Daoy (cell line): ENCODE measurements at regions not wholly inside any gene's neighbourhood (a gene's known extent, or its start where the extent isn't known, plus 50 kb on each side); places are given as distances from the start of the nearest gene placed in this dataset.
"Not testable (repeated sequence)": the region's sequence is repeated elsewhere in the genome, so short reads cannot be mapped to it uniquely, and the experiment has no call there.

Experiments
- DNase-seq: peaks from one replicate; pipeline ENCODE4 v3.0.0-alpha.2; 2015; ENCODE audit warnings: low read depth

DNA sequence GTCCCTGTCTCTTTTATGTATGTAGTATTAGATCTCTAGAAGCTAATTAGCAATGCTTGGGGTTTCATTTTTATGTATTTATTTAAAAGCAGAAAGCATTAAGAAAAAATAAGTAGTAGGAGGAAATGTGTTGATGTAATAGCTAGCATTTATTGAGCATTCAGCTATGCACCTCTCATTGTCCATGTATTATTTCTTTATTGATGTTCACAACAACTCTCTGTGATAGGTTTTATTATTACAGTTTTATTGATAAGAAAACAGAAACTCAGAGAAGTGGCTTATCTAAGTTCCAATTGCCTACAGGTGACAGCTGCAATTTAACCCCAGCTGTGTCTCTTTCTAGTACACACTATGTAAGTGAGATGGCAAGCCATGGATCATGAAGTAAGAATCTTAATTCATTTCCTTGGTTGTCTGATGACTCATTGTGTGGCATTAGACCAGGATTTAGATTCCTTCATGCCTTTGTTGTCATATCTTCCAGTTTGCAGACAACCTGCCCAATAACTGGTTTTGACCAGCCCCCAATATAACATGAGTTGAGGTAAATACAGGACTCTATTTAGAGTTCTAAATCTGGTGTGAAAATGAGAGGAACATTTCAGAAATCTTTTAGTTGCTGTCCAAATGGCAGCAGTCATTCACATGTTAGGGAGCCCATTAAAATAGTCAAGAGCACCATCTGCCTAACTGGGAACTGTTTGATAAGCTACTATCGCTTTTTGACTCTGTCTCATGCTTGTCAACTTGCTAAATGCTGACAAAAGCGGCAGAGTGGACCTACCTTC, 170.8 kb upstream of the PHACTR1 start:
- DNase-seq = peak; percentile 87

DNA sequence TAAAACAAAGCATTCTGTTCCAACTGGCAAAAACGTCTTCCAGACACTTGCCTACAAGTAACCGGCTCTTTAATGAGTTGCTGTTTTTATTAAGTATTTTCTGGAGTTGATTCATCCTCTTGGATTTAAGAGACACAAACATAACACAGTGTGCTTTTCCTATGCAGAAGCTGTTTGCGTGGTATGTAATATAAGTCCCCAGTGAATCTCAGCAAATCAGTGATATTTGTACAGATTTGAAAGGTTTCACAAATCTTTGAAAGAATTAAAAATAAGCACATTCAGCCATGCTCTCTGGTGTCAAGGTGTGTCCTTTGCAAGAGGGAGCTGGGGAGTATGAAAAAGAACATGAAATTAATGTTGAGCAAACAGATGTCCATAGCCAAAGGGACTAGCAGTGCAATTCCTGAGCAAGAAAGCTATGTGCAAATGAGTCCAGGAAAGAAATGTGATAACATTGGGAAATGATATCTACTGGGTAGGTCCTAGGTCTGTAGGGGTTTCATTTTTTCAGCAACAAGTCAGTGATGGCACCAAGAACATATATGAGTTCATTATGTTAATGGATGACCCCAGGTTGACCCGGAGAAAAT, 170.1 kb upstream of the PHACTR1 start:
- DNase-seq = no peak

DNA sequence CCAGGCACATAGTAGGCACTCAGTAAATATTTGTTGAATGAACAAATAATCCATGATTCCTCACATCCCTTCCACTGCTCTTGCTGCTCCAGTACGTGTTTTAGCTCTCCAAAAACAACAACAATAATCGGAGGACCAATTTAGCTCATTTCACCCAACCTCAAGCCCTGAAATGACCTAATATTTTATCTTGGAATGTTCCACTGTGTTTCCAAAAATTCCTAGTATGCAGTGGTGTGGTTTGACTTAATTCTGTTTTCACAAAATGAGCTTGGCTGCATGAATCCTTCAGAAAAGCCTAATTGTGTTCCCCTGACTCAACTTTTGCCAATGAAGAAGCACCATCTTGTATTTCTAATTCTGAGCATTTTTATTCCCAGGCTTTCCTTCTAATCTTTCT, 168.0 kb upstream of the PHACTR1 start:
- DNase-seq = peak; percentile 52

DNA sequence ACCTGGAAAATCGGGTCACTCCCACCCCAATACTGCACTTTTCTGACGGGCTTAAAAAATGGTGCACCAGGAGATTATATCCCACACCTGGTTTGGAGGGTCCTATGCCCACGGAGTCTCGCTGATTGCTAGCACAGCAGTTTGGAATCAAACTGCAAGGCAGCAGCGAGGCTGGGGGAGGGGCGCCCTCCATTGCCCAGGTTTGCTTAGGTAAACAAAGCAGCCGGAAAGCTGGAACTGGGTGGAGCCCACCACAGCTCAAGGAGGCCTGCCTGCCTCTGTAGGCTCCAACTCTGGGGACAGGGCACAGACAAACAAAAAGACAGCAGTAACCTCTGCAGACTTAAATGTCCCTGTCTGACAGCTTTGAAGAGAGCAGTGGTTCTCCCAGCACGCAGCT, 167.1 kb upstream of the PHACTR1 start:
- not testable (repeated sequence) for DNase-seq

DNA sequence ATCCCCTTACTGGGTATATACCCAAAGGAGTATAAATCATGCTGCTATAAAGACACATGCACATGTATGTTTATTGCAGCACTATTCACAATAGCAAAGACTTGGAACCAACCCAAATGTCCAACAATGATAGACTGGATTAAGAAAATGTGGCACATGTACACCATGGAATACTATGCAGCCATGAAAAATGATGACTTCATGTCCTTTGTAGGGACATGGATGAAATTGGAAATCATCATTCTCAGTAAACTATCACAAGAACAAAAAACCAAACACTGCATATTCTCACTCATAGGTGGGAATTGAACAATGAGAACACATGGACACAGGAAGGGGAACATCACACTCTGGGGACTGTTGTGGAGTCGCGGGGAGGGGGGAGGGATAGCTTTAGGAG, 161.7 kb upstream of the PHACTR1 start:
- DNase-seq = not testable (repeated sequence)

DNA sequence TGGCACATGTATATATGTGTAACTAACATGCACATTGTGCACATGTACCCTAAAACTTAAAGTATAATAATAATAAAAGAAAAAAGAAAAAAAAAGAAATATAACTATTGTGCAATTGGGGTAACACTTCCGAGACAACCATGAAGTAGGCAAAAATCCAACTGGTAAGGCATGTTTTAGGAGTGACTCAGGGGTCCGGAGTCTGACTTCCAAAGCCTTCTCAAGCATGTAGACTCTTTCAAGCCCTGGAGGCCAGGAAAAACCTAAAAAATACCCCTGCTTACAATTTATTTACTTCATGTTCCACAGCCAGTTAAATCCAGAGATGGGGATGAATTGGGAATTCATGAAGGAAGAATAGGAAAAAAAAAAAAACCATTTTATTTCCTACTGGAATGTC, 161.3 kb upstream of the PHACTR1 start:
- no peak for DNase-seq

DNA sequence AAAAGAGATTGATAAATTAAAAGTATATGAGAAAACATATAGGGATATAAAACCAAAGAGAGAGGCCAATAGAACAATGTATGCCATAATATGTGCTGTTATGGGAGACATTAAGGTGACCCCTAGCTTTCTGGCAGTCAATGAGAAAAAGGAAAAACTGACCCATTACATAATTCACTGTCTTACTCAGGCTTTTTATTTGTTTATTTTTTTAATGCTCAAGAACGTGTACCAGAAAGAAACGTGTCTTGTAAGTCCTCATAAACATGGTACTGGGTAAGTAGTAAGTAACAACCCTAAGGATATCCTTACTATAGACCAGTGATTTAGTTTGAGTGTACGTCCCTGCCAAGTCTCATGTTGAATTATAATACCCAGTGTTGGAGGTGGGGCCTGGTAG, 160.8 kb upstream of the PHACTR1 start:
- no peak for DNase-seq

DNA sequence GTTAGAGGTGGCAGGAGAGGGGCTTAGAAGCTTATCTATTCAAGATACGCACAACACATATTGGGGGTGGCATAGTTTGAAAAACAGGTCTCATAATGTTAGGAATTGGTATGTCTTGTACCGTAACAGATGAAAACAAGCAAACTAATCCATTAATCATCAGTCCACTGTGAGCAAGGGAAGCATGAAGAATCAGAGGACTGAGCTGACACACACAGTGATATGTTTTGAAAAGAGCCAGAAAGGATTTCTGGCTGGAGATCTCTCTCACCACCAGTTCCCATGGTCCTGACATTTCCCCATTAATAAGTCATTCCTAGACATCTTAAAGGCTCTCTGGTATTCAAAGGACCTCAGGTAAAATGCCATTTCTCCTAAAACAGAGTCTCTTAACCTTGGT, 158.8 kb upstream of the PHACTR1 start:
- no peak for DNase-seq

DNA sequence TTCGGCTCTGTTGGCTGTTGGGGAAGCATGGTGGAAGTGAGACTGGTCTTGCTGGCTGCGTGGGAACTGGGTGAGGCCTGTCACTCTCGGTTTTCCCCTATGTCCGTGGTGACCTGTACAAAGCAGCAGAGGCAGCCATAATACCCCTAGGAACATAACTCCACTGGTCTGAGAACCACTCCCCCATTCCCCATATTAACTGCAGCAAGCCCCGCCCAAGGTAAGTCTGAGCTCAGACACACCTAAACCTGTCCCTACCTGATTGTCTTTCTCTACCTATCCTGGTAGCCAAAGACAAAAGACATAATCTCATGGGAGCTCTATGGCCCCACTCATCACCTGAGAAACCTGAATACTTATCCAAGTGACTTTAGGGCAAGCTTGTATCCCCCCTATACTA, 156.3 kb upstream of the PHACTR1 start:
- no peak for DNase-seq

DNA sequence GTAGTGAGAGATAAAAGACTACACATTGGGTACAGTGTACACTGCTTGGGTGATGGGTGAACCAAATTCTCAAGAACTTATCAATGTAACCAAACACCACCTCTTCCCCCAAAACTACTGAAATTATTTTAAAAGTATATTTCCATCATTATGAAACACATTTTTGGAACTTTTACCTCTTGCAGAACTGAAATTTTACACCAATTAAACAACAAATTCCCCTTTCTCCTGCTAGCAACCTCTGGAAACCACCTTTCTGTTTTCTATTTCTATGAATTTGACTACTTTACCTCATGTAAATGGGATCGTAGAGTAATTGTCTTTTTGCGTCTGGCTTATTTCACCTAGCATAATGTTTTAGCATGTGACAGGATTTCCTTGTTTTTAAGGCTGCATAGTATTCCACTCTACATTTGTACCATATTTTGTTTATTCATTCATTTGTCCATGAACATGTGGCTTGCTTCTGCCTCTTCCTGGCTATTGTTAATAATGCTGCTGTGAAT, 149.9 kb upstream of the PHACTR1 start:
- DNase-seq = no peak

DNA sequence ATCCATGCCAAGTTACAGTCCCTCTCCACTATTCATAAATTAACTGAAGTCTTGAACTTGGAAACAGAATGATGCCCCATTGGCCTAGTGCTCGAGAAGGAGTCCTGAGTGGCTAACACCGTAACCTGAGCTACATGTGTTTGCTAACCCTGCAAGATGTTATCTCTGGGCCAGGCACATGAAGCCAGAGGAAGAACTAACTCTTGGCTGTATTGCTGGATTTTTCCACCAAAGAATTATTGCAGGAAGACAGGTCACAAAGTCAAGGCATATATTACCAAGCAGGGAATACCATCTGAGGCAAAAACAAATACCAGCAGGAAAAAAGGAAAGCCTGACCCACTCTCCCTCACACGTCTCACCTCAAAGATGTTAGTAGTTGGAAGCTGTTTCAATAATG, 148.9 kb upstream of the PHACTR1 start:
- DNase-seq = no peak

DNA sequence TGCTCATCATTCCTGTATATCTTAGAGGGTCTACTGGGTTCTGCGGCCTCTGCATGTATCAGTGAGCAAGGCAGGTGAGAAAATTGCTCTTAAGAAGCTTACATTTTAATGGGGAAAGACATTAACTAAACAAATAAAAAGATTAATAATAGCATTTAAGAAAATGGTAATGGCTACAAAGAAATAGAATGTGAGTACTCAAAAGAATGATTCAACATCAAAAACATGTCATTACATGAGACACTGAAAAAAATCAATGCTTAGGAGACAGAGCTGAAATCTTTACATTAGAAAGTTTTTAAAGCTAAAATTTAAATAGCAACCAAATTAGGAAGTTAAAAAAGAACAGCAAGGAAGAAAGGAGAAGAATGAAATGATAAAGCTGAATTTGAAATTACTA, 146.9 kb upstream of the PHACTR1 start:
- no peak for DNase-seq

DNA sequence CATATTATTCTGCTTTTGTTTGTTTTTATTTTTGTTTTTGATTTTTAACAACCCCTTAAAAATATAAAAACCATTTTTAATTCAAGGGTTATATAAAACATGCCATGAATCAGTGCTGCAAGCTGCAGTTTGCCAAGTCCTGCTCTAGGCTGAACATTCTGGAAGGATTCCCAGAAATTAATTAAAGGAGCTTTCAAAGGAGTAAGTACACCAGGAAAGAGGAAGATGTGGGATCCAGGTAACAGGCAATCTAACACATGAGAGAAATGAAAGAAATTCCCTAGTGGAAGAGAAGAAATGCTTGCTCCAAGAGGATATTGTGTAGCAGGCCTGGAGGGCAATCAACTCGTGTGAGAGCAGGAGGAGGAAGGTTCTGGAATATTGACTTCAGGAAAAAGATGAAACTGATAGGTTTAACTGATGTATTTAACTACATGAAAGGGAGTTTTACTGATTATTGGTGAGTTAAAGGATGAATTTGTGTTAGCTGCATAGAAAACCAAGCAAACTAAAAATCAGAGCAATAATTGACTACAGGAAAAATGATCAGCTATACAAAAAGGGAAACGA, 146.0 kb upstream of the PHACTR1 start:
- DNase-seq = no peak

DNA sequence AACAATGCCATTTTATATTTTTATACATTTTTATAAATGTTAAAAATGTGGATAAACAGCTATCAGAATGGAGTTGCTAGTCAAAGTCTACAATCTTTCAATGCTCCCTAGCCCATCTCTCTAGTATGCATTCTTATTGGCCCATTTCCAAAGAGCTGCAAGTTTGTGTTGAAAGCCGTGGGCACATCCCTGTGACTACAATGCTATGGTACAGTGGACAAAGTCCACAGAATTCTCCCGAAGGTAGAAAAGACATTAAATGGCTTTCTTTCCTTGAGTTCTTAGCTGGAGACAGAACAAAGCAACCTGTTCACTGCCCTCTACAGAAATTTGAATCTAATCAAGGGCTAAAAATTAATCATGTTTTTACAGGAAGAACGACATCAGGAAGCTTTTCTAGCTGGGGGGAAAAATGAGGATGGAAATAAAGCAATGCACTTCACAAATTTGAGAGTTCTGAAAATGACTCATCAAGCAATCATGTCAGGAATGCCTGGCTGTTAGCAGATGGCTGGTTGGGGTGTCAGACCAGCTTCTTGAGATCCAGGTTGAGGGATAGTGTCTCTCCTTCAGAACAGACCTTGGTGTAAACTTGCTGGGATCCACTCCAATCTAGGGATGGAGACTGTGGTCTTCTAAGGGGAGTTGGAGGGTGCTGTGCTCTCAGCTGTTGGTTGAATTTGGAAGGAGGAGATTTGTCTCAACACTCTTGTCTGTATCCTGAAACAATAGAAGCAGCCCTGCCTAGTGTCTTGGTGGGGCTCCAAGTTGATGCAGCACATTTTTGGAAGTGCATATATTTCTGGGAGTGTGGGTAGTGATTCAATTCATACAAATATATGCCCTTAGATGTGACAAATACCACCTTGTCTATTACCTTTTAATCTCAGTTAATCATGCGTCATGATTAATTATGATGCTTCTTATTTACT, 143.4 kb upstream of the PHACTR1 start:
- DNase-seq = peak; percentile 86

DNA sequence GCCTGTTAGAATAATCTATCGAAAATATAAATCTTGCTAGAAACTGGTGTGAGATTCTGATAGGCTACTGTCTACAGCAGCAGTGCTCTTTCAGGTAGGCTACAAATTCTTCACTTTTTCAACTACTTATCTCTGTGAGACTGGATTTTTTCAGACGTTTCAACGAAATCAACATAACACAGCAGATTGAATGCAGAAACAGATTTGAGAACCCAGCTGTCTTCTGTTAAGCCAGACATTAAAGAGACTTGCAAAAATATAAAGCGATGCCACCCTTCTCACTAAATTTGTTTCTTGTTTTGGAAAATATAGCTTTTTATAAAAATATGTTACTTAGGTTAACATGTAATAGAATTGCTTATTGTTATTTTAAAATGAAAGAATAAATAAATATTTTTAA, 140.6 kb upstream of the PHACTR1 start:
- no peak for DNase-seq

DNA sequence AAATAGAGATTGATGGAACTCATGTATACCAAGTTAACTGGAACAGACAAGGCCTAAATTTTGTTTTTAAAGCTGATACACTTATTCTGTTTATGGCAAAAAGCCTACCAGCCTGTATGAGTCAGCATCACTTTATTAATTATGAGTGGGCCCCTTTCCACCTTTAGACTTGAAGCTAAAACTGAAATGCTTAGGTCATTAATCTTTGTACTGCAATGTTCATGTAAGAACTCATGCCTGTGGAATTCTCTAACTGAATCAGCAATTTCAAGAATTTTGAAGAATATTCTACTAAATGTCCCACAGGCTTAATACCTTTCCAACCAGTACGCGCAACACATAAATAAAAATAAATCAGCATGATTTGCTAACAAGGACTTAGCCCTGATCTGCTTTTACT, 140.2 kb upstream of the PHACTR1 start:
- DNase-seq = no peak

DNA sequence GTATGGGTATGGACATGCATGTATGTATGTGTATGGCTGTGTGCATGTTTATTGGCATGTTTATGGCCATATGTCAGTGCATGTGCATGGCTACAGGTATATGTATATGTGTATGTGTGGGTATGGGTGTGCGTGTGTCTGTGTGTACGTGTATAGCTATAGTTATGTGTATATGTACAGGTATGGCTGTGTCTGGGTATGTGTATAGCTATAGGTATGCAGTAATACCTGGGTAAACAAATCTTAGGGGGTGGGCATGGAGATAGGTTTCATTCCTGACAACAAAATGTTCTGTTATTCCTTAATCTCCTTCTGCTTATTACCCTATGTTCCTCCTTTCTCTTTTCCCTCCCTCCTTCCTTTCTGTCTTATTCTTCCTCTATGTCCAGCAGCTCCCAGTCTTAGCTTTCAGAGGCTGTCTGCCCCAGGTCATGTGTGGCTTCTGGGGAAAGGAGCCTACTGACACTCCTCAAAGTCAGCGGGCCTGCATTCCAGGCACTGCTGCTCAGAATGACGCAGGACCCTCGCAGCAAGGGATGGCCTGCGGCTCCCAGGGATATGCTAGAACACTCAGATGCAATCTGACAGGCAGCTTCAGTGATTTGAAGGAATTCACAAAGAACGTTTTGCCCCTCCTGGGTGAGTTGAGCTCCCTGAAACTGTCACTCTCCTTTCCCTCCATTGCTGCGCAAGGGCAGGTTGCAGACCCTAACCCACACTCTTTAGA, 139.3 kb upstream of the PHACTR1 start:
- no peak for DNase-seq

DNA sequence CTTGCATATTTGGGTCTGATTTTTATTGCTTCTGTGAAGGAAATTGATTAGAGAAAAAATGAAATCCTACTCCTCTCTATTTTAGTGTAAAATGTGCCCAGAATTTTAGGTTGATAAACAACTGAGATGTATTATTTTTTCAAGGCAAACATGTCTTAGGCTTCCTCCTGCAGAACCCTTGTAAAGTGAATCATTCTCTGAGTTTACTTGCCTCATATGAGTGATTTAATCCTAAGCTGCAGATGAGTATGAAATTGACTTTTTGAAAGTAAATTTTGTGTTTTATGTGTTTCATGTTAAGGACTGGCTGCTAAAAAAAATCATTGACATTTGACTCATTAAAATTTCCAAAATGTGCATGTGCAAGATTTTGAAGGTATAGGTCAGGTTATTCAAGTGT, 138.5 kb upstream of the PHACTR1 start:
- DNase-seq = no peak

DNA sequence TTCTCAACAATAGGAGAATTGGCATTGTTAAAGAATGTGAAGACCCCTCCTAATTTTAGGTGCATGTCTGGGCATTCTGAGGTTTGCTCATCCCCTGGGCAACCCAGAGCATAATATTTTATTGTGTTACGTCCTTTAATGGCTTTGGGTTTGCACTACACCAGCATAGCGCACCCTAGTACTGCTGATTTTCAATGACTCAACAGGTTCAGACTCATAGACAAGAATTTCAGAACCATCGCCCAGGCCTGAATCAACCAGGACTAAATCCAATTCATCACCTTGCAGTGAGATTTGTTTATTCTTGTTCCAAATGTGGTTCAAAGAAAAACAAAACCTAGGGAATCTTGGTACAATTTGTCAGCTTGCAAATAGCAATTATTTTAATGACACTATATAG, 137.8 kb upstream of the PHACTR1 start:
- peak; percentile 25 for DNase-seq

DNA sequence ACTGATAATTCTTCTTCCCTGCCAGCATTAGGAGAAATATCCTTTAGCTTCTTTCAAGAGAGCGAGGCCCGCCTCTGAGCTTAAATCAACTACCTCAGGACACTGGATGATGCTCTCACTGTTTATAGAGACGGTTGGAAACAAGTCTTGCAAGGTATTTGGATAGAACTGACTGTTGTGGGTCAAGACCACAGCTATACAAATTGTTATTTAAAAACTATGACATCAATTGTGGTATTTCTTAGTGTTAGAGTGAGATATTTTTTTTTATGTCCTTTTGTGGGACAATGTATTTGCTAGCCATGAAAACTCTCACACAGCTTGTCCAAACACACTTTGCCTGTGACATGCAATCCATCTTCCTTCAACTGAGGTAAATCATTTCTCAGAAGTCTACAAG, 136.3 kb upstream of the PHACTR1 start:
- no peak for DNase-seq

DNA sequence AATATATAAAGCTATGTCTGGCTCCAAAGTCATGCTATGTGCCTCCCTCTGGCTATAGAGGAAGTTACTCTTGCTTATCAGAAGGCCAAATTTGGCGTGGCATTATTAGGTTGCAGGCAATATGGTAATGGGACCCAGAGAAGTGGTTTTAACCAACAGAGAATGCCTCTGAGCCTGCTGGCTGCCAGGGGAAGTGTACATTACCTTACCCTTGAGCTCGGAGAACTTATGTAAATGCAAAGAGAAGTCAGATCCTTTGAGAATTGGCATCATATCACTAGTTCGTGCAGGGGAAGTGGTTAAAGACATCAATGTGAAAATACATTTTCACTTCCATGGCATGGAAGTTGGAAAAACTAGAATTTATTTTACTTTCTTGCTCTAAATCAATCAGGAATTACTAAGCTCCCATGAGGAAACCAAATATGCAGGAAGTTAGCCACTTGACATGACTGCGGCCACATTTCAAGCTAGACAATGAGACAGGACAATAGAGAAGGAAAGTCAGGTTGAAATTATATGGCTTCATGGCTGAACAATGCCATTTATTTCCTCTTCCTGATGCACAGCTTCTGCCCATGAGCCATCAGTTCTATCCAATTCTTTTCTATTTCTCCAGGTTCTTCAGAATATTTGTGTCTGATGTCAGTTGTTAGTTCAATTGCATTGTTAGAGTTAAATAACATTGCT, 134.0 kb upstream of the PHACTR1 start:
- DNase-seq = peak; percentile 23
